ENCODE measurements at regions not wholly inside any gene's neighbourhood (a gene's known extent, or its start where the extent isn't known, plus 50 kb on each side); places are given as distances from the start of the nearest gene placed in this dataset.
"Not testable (repeated sequence)": the region's sequence is repeated elsewhere in the genome, so short reads cannot be mapped to it uniquely, and the experiment has no call there.

- Histone ChIP-seq H3K9me3 (no peaks in the 10 kb centered on the region), H3K4me3 (no peak overlapping the region), H3K36me3 (ENCODE audit: low read depth, missing control alignments) (no peaks in the 10 kb centered on the region), H3K27ac (no peak overlapping the region), H3K4me1 (no peaks in the 10 kb centered on the region), H3K27me3 (no peaks in the 10 kb centered on the region)
- WGBS, 2 donors: 41% methylated on average over 1 of the region's 1 CpG
- no peak for DNase-seq
- TF ChIP-seq CTCF (IDR thresholded peaks at IDR 0.05): no peak
- TF ChIP-seq POLR2A (IDR thresholded peaks at IDR 0.05): no peak
- intact Hi-C loops (cut with DNase I; ENCODE audit: low total_unique reads): no loop called here
Measured at GRCh38 chr7:125195156-125195555, 265.5 kb upstream of the POT1 start.

GRCh38 chr7:125193263-125193662 lies 263.6 kb upstream of the POT1 start:
- Histone ChIP-seq H3K4me3 (no peak overlapping the region), H3K27ac (no peak overlapping the region), H3K4me1 (no peaks in the 10 kb centered on the region), H3K9me3 (no peaks in the 10 kb centered on the region), H3K36me3 (ENCODE audit: low read depth, missing control alignments) (no peaks in the 10 kb centered on the region), H3K27me3 (no peaks in the 10 kb centered on the region)
- intact Hi-C loops (cut with DNase I; ENCODE audit: low total_unique reads): no loop called here
- no peak for DNase-seq
- 69 to 72% methylated on average over 2 of the region's 2 CpGs for WGBS, 2 donors
- TF ChIP-seq POLR2A (IDR thresholded peaks at IDR 0.05) (no peak), CTCF (IDR thresholded peaks at IDR 0.05) (no peak)

GRCh38 chr7:125184801-125185200 lies 255.2 kb upstream of the POT1 start:
- H3K4me3 ChIP-seq: no peak overlapping the region
- intact Hi-C loops (cut with DNase I; ENCODE audit: low total_unique reads): no loop called here
- WGBS, 2 donors: 79 to 86% methylated on average over 1 of the region's 1 CpG
- H3K27ac ChIP-seq: no peak overlapping the region
- H3K36me3 ChIP-seq (ENCODE audit: low read depth, missing control alignments): no peaks in the 10 kb centered on the region
- TF ChIP-seq POLR2A (IDR thresholded peaks at IDR 0.05) (no peak), CTCF (IDR thresholded peaks at IDR 0.05) (no peak)
- DNase-seq: no peak
- no peaks in the 10 kb centered on the region for H3K4me1 ChIP-seq
- H3K27me3 ChIP-seq: no peaks in the 10 kb centered on the region
- no peaks in the 10 kb centered on the region for H3K9me3 ChIP-seq

GRCh38 chr7:125181569-125182267 lies 252.1 kb upstream of the POT1 start:
- not testable (repeated sequence) for DNase-seq; H3K36me3 ChIP-seq (ENCODE audit: low read depth, missing control alignments)

GRCh38 chr7:125173571-125173970 lies 243.9 kb upstream of the POT1 start:
- Histone ChIP-seq H3K27me3 (no peaks in the 10 kb centered on the region), H3K9me3 (no peaks in the 10 kb centered on the region), H3K36me3 (ENCODE audit: low read depth, missing control alignments) (no peaks in the 10 kb centered on the region), H3K27ac (no peak overlapping the region), H3K4me3 (no peak overlapping the region), H3K4me1 (no peaks in the 10 kb centered on the region)
- no peak for DNase-seq
- 86 to 92% methylated on average over 2 of the region's 2 CpGs for WGBS, 2 donors
- intact Hi-C loops (cut with DNase I; ENCODE audit: low total_unique reads): no loop called here
- no peak for TF ChIP-seq CTCF (IDR thresholded peaks at IDR 0.05)
- no peak for TF ChIP-seq POLR2A (IDR thresholded peaks at IDR 0.05)

More at GRCh38 chr7:125181569-125182267, 252.1 kb upstream of the POT1 start:
- H3K4me1 ChIP-seq; H3K4me3 ChIP-seq; H3K27ac ChIP-seq; H3K27me3 ChIP-seq; H3K9me3 ChIP-seq; intact Hi-C loops (cut with DNase I; ENCODE audit: low total_unique reads): not testable (repeated sequence)
- WGBS, 2 donors: 84 to 92% methylated on average over 26 of the region's 26 CpGs

Measured in testis (tissue), 2 donors.